GM18909 (cell line): ENCODE measurements at regions not wholly inside any gene's neighbourhood (a gene's known extent, or its start where the extent isn't known, plus 50 kb on each side); places are given as distances from the start of the nearest gene placed in this dataset.
"Not testable (repeated sequence)": the region's sequence is repeated elsewhere in the genome, so short reads cannot be mapped to it uniquely, and the experiment has no call there.

Experiments used
- ATAC-seq: cut with Tn5 transposase; IDR thresholded peaks from one replicate; pipeline ENCODE4 v1.9.1; 2021; ENCODE audit warnings: mild to moderate bottlenecking; ENCODE audit not compliant: unreplicated experiment, poor library complexity

DNA sequence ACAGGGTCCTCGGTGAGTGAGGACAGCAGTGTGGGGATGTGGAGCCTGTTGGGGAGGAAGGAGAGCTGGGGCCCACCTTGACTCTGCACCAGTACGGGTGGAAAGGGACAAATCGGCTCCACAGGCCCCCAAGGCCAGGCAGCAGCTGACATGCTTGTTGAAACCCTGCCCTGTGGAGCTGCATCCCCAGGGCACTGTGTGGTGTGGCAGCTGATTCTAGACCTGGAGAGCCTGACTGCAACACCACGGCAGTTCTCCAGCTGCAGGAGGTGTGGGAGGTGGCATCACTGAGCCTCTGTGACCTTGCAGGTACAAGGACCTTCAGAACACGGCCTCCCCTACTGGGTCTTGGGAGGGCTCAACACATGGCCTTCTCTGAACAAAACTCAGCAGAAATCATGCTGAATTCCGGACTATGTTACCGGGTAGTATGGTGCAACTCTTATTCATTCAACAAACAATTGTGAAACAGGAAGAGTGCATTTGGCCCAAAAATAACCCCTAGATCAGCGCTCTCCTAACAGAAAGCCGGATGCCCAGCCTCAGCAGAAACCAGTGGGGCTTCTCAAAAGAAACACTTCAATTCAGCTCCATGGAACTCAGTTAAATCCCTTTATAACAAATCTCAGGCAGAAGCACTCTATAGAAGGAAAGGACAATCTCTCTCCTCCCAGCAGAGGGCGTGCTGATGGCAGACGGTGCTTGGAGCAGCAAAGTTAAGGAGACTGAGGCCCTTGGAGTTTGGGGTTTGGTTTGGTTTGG lies 104.4 kb upstream of the SALL3 start:
- no peak for ATAC-seq

DNA sequence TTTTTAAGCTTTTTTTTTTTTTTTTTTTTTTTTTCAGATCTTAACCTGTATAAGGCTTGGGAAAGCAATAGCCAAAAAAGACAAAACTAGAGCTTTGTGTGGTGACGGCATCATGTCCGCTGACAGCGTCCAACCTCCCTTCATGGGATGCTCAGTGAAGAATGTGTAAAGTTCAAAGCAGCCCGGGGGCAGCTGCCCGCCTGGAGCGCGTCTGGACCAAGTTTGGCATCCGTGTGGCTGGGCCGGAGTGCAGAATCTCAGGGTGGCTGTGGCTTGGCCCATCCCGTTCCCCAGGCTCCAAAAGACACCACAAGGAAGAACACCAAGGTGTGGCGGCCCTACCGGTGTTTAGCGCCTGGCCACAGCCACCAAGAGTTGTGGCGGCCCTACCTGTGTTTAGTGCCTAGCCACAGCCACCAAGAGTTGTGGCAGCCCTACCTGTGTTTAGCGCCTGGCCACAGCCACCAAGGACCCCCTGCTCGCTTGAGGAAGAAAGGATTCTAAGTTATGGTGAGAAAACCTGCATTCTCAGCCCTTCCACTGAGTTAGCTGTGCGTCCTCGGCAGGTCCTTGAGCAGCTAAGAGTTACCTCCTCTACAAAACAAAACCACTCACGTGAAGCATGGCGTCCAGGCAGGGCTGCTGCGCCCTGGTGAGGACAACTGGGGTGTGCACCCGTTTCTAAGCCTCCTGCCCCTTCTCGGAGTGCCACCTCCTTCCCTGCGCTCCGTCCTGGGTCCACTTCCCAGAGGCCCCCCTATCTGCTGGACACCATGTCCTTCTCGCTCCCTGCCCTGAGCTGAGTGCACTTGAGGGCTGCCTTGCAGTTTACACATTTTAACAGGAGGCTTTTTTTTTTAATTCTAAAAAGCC lies 103.6 kb upstream of the SALL3 start:
- ATAC-seq, result no peak

DNA sequence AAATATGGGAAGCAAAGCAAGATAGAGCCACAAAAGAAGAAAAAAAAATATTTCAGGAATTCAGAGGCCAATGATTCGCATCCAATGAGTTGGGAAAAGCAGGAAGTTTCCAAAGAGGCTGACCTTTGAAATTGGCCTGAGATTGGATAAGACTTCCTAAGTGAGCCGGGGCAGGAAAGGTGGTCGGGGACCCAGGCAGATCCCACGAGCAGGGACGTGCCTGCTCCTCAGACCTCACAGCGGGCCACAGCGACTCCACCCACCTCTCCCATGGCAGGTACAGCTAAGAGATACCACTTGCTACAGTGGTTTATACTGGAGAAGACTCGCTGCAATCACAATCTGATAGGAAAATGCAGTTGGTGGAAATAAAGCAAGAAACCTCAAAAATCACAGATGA lies 102.8 kb upstream of the SALL3 start:
- no peak for ATAC-seq

DNA sequence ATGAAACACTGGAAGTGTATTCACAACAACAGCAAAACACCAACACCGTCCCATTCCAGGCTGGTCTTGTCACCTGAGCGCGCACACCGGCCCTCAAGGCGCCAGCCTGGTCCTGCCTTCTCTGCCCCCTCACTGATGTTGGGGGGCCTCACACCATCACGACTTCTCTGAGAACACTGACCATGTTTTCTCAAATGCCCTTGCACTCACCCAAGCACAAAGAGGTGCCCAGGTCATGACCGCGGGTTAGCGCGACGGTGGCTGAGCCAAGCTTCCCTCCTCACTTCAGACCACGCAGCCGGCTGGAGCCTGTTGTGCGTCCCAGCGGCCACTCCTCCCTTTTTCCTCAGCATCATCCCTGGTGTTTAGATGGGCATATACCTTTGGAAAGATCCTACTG lies 101.3 kb upstream of the SALL3 start:
- ATAC-seq, result no peak

DNA sequence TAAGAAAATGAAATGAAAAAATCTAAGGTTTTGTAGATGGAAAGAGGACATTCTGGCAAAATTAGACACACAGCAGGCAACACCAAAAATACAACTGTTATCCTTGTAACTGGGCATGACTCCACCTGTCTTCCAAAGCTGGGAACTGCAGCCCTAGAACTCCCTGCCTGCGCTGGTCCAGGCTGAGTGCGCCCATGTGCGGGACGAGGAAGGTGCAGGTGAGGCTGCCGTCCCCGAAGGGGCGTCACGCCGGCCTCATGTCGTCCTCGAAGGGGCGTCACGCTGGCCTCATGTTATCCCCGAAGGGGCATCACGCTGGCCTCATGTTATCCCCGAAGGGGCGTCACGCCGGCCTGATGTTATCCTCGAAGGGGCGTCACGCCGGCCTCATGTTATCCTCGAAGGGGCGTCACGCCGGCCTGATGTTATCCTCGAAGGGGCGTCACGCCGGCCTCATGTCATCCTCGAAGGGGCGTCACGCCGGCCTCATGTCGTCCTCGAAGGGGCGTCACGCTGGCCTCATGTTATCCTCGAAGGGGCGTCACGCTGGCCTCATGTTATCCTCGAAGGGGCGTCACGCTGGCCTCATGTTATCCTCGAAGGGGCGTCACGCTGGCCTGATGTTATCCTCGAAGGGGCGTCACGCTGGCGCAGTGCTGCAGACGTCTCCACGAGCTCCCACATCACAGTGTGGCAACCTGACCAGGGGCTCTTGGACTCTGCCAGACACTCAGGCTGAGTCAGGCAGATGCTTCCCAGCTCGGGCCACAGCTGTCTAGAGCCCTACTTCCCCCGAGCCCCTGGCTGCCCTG lies 100.3 kb upstream of the SALL3 start:
- ATAC-seq, result not testable (repeated sequence)

DNA sequence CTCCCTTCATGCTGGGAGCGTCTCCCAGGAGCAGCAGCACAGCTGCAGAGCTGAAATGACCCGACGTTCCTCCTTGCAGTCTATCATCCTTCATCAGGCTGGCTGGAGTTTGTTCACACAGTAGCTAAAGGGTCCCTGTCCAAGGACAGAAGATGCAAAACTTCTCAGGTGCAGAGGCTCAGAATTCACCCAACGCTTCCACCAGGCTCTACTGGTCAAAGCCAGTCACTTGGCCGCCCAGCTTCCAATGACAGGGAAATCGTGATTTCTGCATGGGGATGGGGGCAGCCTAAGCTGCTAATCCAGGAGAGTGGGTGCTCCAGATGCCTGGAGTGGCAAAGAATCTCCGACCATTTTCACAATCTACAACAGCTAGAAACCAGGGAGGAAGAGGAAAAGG lies 97.0 kb upstream of the SALL3 start:
- no peak for ATAC-seq

DNA sequence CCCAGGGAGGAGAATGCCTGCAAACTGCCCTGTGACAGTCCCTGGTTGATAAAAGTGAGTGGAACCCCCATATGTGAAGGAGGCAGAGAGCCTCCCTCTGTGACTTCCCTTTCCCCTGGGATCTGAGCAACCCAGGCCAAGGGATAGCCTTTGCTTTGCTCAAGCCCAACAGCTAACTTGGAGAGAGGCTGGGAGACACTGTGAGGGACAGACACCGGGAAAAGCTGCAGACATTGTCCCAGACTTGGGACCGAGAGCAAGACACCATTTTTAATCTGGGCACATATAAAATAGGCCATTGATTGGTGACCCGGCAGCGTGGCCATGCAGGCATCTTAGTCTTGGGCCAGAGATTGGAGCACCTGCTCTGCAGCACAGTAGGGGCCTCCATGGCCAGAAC lies 96.1 kb upstream of the SALL3 start:
- ATAC-seq, result no peak

DNA sequence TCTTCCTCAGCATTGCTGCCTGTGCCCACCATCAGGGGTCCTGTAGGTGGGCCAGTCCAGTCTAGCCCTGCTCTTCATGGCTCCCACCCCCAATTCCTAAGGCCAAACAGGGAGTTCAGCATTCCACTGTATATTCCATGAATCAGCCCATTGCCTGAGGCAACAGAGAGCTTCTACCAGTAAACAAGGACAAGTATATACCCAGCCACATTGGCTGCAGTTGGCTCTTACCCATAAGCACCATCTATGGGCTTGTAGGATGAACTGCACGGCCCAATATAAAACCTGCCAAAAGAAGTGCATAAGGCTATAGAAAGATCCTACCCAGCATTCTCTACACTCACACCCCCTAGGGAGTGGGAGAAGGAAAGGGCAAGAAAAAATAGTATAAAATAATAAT lies 95.1 kb upstream of the SALL3 start:
- no peak for ATAC-seq

DNA sequence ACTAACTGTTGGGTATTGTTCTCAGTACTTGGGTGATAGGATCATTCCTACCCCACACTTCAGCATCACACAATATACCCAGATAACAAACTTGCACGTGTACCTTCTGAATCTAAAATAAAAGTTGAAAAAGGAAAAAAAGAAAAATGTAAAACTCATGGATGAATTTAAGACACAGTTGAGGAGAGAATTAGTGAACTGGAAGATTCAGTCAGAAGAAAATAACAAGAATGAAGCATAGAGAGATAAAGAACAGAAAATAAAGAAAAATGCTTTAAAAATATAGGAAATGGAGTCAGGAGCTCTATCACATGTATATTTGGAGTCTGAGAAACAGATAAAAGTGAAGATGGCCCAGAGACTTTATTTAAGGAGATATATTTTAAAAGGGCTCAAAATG lies 90.4 kb upstream of the SALL3 start:
- ATAC-seq, result no peak

DNA sequence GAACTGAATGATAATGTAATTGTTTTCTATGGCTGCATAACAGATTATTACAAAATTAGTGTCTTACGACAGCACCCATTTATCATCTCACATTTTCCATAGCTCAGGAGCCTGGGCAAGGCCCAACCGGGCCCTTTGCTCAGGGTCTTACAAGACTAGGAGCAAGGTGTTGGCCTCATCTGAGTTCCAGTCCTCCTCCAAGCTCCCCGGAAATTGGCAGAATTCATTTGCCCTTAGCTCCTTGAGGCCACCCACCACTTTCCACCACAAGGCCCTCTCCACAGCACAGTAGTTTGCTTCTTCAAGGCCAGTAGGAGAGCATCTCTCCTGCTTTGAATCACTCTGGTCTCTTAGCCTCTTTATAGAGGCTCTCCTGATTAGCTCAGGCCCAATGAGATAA lies 89.2 kb upstream of the SALL3 start:
- no peak for ATAC-seq

DNA sequence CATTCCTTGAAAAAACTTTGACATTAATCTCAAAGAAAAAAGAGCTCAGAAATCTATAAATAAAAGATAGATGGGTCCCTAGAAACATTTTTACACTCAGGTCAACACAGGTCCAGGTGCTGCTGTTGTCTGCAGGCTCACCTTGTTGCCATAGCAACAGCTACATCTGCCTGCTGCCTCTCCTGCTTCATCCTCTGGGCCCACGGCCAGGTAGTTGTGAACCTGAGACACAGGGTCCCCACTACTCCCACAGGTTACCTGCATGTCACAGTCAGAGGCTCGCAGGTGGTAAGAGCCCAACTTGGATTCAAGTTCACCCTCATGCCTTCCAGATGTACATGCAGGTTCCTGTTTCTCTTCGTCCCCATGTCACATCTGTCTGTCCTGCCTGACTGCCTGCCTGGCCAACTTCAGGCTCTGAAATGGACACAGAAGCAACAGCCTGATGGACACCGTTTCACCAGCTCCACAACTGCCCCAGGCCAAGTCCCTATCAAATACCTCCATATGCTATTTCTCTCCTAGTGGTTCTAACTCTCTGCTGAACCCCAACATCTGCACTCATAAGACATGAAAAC lies 88.3 kb upstream of the SALL3 start:
- no peak for ATAC-seq

DNA sequence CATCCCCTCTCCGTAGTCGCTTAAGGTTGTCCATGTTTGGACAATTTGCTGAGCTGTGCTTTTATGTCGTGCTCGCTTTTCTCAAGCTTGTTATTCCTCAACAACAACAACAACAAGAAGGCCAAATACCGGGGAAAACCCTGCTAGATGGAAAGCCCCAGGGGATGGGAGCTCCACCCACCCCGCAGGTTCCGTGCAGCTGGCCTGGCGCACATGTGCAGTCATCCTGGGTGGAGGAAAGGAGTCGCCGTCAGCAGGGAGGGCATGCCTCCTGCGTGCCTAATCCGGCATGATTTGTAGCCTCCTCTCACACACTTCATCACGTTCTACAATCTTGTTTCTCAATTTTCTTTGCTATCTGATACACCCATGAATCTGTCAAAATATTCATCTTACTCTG lies 87.4 kb upstream of the SALL3 start:
- ATAC-seq, result no peak

DNA sequence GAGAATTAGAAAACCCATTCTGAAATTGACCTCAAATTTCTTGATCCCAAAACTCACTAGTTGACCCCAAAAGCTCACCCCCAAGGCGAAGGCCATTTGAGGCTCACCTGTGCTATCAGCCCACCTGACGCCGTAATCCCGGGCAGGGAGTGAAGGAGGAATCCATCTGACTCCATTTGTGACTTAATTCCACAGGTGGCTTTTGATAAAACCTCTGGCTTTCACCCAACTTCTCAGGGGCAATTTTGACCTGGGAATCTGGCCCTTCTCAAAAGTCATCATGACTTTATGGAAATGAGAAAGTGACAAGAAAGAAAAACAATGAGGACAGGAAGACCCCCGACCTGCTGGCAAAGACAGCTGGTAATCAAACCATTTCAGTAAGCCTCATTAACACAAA lies 86.9 kb upstream of the SALL3 start:
- no peak for ATAC-seq

DNA sequence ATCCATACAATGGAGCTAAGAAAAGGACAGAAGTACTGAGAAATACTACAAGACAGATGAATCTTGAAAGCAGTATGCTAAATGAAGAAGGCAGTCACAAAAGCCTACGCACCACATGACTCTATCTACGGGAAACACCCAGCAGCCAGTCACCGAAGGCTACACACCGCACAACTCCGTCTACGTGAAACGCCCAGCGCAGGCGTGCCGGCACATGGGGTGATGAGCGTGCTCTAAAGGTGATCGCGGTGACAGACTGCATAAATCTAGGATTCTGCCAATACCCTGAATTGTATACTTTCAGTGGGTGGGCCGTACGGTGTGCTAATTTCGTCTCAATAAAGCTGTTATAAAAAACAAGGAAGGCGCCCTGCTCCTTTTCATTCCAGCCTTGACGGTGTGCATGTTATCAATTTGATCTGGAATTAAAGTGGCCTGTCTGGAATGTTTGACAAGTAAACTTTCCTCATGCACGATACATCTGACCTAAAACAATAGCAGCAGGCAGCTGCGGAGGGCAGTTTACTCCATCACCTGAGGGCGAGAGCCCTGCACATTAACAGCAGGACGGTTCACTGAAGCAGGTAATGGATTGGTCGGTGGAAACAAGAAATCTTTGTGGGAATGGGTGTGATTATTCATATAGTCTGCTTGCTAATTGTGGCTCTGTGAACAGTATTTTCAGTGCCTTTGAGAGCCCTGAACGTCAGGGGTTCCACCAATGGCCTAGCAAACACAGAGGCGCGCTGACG lies 86.2 kb upstream of the SALL3 start:
- ATAC-seq, result no peak

DNA sequence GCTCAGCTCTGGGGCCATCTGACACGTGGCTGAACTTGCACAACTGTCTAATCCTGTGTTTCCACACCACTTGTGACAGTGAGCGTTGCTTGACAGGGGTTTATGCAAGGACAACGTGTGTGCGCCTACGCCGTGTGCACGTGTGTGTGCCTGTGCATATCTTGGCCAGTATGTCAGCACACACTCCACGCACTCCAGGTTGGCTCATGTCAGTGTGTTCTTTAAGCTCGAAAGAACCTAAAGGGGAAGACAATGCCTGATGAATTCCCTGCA lies 85.6 kb upstream of the SALL3 start:
- ATAC-seq, result no peak

DNA sequence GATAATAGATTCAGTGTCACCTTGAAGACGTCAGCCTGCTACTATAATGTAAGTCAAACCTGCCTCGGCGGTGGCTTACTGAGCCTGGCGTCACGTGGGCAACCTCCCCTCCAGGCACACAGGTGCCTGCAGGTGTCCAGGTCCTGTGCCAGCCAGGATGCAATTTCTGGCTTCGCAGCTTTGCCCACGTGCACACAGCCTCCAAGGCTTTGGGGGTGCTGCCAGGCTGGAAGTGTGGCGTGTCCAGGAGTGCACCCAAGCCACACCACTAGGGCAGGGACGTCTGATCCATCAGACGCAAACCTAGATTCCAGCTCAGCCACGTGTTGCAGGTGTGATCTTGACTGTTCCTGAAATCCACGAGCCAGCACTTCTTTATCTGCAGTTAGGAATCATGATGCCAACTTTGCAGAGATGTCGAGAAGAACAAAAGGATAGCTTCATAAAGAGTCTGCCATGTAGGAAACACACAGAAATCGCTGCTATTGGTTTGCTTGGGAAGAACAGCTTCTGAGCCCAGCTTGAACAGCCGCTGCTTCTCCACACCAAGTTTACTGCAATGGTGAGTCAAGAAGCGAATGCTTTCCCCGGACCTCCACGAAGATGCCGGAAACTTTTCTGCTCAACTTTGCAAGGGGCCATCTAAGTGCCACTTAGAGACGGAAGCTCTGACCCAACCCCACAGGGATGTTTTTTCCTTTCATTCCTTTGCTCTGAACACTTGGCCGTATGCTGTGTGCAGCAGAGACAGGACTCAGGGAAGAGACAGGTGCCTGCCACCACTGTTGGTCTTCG lies 84.2 kb upstream of the SALL3 start:
- no peak for ATAC-seq

DNA sequence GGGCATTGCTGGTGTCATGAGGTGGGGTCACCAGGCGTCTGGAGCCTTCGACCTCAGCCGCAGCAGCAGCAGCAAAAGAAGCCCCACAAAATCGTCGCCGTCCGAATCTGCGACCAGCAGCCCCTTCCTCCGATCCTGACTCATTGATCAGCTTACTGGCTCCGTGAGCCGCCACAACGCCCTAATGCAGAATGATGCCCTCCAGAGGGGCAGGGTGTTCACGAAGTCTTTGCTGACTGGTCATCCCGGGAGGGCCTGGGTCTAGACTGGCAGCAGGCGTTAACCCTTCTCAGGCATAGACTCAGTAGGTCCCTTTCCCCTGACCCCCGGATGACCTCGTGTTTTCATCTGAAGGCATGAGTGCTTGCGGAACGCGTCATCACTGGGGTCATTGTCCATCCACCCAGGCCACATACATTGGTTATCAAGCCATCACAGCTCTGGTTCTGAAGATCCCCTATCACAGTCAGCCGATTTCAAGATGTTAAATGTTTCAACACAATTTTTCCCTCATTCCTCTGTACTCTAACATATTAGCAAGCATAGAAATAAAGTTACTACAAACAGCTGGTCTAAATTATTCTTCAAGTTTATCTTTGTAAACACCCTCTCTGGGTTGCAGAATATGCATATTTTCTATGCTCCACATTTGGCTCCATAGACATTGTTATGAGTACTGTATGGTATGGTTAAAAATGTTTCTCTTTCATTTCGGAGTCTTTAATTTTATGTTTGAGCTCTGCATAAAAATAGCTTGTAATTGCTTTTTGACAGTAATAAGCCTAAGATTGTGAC lies 83.3 kb upstream of the SALL3 start:
- no peak for ATAC-seq

DNA sequence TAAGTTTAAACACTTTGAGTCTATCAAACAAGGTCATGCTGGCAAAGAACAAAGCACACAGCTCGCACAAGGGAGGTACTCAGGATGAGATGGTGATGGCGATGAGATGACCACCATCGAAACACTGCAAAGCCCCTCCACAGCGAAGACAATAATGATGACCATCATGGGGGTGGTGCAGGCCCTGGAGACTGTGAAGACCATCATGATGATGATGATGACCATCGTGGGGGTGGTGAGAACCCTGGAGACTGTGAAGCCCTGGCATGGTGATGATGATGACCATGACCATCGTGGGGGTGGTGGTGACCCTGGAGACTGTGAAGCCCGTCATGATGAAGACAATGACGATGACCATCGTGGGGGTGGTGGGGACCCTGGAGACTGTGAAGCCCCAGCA lies 81.6 kb upstream of the SALL3 start:
- no peak for ATAC-seq

DNA sequence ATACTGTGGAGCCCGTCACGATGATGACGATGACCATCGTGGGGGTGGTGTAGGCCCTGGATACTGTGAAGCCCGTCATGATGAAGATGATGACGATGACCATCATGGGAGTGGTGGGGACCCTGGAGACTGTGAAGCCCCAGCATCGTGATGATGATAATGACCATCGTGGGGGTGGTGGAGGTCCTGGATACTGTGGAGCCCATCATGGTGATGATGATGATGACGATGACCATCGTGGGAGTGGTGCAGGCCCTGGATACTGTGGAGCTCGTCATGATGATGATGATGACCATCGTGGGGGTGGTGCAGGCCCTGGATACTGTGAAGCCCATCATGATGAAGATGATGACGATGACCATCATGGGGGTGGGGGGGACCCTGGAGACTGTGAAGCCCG lies 81.0 kb upstream of the SALL3 start:
- no peak for ATAC-seq
